Upper lobe of right lung (tissue), 1 donor: ENCODE measurements at regions not wholly inside any gene's neighbourhood (a gene's known extent, or its start where the extent isn't known, plus 50 kb on each side); places are given as distances from the start of the nearest gene placed in this dataset.

Experiments used
- ATAC-seq: fragments of 200-7000 bp; cut with Tn5 transposase; one replicate; pipeline ENCODE4 v1.9.1; 2020; ENCODE audit warnings: mild to moderate bottlenecking, moderate library complexity
- DNase-seq: peaks from one replicate; pipeline ENCODE4 v3.0.0-alpha.2; 2020
- H3K27ac ChIP-seq: fragments of 200-600 bp; one replicate; pipeline ENCODE4 v1.8.0; 2022
- H3K27me3 ChIP-seq: fragments of 200-600 bp; one replicate; pipeline ENCODE4 v1.8.0; 2022; ENCODE audit warnings: mild to moderate bottlenecking
- H3K36me3 ChIP-seq: fragments of 200-600 bp; one replicate; pipeline ENCODE4 v1.8.0; 2022
- H3K4me1 ChIP-seq: fragments of 200-600 bp; one replicate; pipeline ENCODE4 v1.8.0; 2022
- H3K4me3 ChIP-seq: fragments of 200-600 bp; one replicate; pipeline ENCODE4 v1.8.0; 2022; ENCODE audit warnings: mild to moderate bottlenecking
- H3K9me3 ChIP-seq: fragments of 200-600 bp; one replicate; pipeline ENCODE4 v1.8.0; 2022
- CTCF ChIP-seq: fragments of 200-600 bp; IDR thresholded peaks from one replicate; pipeline ENCODE4 v1.8.0; 2022; ENCODE audit warnings: antibody characterized with exemption
- intact Hi-C: fragments of 100-400 bp; cut with DNase I; formaldehyde crosslinking; loops from one replicate; pipeline ENCODE4 v1.11.0; 2022
- donor health status: DM: no; HTN: yes; CAD: no; lungs with severe emphysema.

- no peaks in the 10 kb centered on the region for H3K4me1 ChIP-seq
- no peaks in the 10 kb centered on the region for H3K27me3 ChIP-seq
- no peak for TF ChIP-seq CTCF
- H3K27ac ChIP-seq: peak overlapping the region; percentile 73
- DNase-seq: no peak
- no peak for ATAC-seq
- H3K9me3 ChIP-seq: no peaks in the 10 kb centered on the region
- peak overlapping the region; percentile 52 for H3K4me3 ChIP-seq
- intact Hi-C loops: no loop called here
- H3K36me3 ChIP-seq: no peaks in the 10 kb centered on the region
These were observed 404.9 kb downstream of the FLRT2 start for GRCh38 chr14:85934886-85935254.

GRCh38 chr14:85934123-85934885 is 404.4 kb downstream of the FLRT2 start:
- peak overlapping the region; percentile 73 for H3K27ac ChIP-seq
- H3K4me3 ChIP-seq: peak overlapping the region; percentile 52
- no peaks in the 10 kb centered on the region for H3K4me1 ChIP-seq
- no peaks in the 10 kb centered on the region for H3K36me3 ChIP-seq
- DNase-seq (no peak), ATAC-seq (peak; percentile 73)
- H3K9me3 ChIP-seq: no peaks in the 10 kb centered on the region
- no peak for TF ChIP-seq CTCF
- intact Hi-C loops: no loop called here
- H3K27me3 ChIP-seq: no peaks in the 10 kb centered on the region

DNA sequence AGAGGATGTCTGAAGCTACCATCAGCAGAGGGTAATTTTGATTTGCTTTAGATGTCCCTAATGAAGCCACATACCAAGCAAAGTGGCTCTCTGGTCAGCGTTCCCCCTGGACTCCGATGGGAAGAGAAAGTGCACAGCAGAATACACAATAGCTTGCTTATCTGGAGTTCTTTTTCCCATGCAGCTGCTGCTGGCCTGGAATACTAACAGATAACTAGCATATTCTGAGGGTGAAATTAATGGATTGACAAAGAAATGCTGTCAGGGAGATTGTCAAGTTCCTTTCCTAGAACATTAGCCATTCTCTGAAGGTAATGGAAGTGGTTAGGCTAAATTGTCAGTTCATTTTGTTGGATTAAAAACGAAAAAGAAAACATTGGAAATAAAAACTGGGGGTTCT is 391.3 kb downstream of the FLRT2 start:
- no peaks in the 10 kb centered on the region for H3K4me1 ChIP-seq
- no peaks in the 10 kb centered on the region for H3K27me3 ChIP-seq
- ATAC-seq: no peak
- DNase-seq: no peak
- no peaks in the 10 kb centered on the region for H3K36me3 ChIP-seq
- no peak overlapping the region for H3K4me3 ChIP-seq
- intact Hi-C loops: no loop called here
- H3K9me3 ChIP-seq: no peaks in the 10 kb centered on the region
- no peak for TF ChIP-seq CTCF
- no peak overlapping the region for H3K27ac ChIP-seq

DNA sequence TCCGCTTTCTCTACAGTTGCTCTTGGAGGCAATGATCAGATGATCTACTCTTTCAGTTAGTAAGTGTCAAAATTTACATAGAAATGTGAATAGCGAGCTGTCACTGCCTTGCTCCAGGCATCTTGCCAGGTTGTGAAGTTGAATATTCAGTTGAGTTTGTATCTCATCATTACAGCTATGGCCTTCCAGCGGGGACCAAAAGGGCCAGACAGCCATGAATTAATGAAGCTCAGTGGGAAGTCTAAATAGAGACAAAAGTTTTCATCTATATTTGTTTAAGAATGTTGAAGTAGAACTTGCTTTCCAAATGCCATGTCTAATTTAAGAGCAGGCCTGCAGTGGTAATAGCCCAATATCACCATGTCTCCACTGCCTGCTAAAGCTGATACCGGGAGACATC is 387.8 kb downstream of the FLRT2 start:
- Histone ChIP-seq H3K9me3 (no peaks in the 10 kb centered on the region), H3K4me3 (no peak overlapping the region), H3K27ac (no peak overlapping the region), H3K36me3 (no peaks in the 10 kb centered on the region), H3K27me3 (no peaks in the 10 kb centered on the region), H3K4me1 (no peaks in the 10 kb centered on the region)
- intact Hi-C loops: no loop called here
- no peak for TF ChIP-seq CTCF
- no peak for ATAC-seq
- DNase-seq: no peak

- no peak for DNase-seq
- Histone ChIP-seq H3K27ac (no peak overlapping the region), H3K4me3 (no peak overlapping the region), H3K4me1 (no peaks in the 10 kb centered on the region), H3K36me3 (no peaks in the 10 kb centered on the region), H3K9me3 (no peaks in the 10 kb centered on the region), H3K27me3 (no peaks in the 10 kb centered on the region)
- TF ChIP-seq CTCF: no peak
- intact Hi-C loops: no loop called here
- ATAC-seq: no peak
These were observed 385.8 kb downstream of the FLRT2 start for GRCh38 chr14:85915711-85916110.

DNA sequence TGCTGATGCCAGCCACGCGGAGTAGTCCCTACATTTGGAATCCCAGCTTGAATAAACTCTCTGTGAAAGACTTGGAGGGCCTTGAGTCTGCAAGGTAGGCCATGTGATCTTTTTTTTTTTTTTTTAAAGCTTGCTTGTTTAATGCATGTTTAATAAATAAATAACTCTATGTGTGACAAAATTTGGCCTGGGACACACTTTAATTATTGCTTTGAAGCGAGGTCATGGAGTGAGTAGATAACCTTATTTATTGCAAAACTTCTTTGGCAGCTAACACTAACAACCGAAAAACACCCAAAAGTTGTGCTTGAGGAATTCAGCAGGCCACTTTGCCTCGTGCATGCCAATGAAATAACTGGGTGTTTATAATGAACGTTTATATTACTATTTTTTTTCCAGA is 382.2 kb downstream of the FLRT2 start:
- TF ChIP-seq CTCF: no peak
- Histone ChIP-seq H3K27me3 (no peaks in the 10 kb centered on the region), H3K4me3 (no peak overlapping the region), H3K36me3 (no peaks in the 10 kb centered on the region), H3K4me1 (no peaks in the 10 kb centered on the region), H3K27ac (no peak overlapping the region), H3K9me3 (no peaks in the 10 kb centered on the region)
- ATAC-seq (no peak), DNase-seq (no peak)
- intact Hi-C loops: no loop called here
